Activated naive CD8-positive, alpha-beta T cell treated with anti-CD3 and anti-CD28 coated beads, Interleukin-2, amount 50 U/mL, for 24 hours (primary cell): ENCODE measurements at regions not wholly inside any gene's neighbourhood (a gene's known extent, or its start where the extent isn't known, plus 50 kb on each side); places are given as distances from the start of the nearest gene placed in this dataset.
"Not testable (repeated sequence)": the region's sequence is repeated elsewhere in the genome, so short reads cannot be mapped to it uniquely, and the experiment has no call there.

Experiments used
- ATAC-seq: fragments of 150-1000 bp; cut with Tn5 transposase; one replicate; pipeline ENCODE4 v1.10.0; 2021
- DNase-seq: peaks from one replicate; pipeline ENCODE4 v3.0.0; 2021
- H3K27ac Mint-ChIP-seq: one replicate; pipeline ENCODE4 v1.8.0; 2021; ENCODE audit warnings: mild to moderate bottlenecking, mixed read lengths
- H3K27me3 Mint-ChIP-seq: one replicate; pipeline ENCODE4 v1.8.0; 2021; ENCODE audit warnings: mixed read lengths
- H3K36me3 Mint-ChIP-seq: one replicate; pipeline ENCODE4 v1.8.0; 2021; ENCODE audit warnings: low read depth, mixed read lengths
- H3K4me1 Mint-ChIP-seq: one replicate; pipeline ENCODE4 v1.8.0; 2021; ENCODE audit warnings: mixed read lengths
- H3K4me3 Mint-ChIP-seq: one replicate; pipeline ENCODE4 v1.8.0; 2021; ENCODE audit warnings: mild to moderate bottlenecking, moderate library complexity, mixed read lengths
- H3K9me3 Mint-ChIP-seq: one replicate; pipeline ENCODE4 v1.8.0; 2021; ENCODE audit warnings: mixed read lengths

- DNase-seq (no peak), ATAC-seq (no peak)
- no peaks in the 10 kb centered on the region for H3K27me3 Mint-ChIP-seq
- peaks cover 2% of the 10 kb centered on the region for H3K9me3 Mint-ChIP-seq
- H3K36me3 Mint-ChIP-seq = no peaks in the 10 kb centered on the region
- peaks cover 17% of the 10 kb centered on the region for H3K4me1 Mint-ChIP-seq
- H3K4me3 Mint-ChIP-seq = no peak overlapping the region
- H3K27ac Mint-ChIP-seq = no peak overlapping the region
These were observed 151.9 kb upstream of the ATF7IP start for GRCh38 chr12:14213542-14213941.

- no peak overlapping the region for H3K27ac Mint-ChIP-seq
These were observed 151.0 kb upstream of the ATF7IP start for GRCh38 chr12:14214495-14214894.

GRCh38 chr12:14215949-14216348 is 149.5 kb upstream of the ATF7IP start:
- H3K9me3 Mint-ChIP-seq, ATAC-seq, H3K36me3 Mint-ChIP-seq, H3K4me3 Mint-ChIP-seq, DNase-seq, H3K27me3 Mint-ChIP-seq: not testable (repeated sequence)
- peaks cover 26% of the 10 kb centered on the region for H3K4me1 Mint-ChIP-seq
- peak overlapping the region; percentile 87 for H3K27ac Mint-ChIP-seq

More at GRCh38 chr12:14214495-14214894, 151.0 kb upstream of the ATF7IP start:
- H3K4me3 Mint-ChIP-seq = no peak overlapping the region
- no peak for DNase-seq
- H3K4me1 Mint-ChIP-seq = peaks cover 17% of the 10 kb centered on the region
- peaks cover 6% of the 10 kb centered on the region for H3K9me3 Mint-ChIP-seq
- H3K36me3 Mint-ChIP-seq = no peaks in the 10 kb centered on the region
- no peak for ATAC-seq
- no peaks in the 10 kb centered on the region for H3K27me3 Mint-ChIP-seq

- Mint-ChIP-seq H3K27me3 (no peaks in the 10 kb centered on the region), H3K4me3 (peak overlapping the region; percentile 63), H3K4me1 (peaks cover 33% of the 10 kb centered on the region), H3K27ac (peak overlapping the region; percentile 87), H3K36me3 (peaks cover 14% of the 10 kb centered on the region), H3K9me3 (peaks cover 16% of the 10 kb centered on the region)
- peak; percentile 42 for ATAC-seq
- DNase-seq = no peak
These were observed 148.8 kb upstream of the ATF7IP start for GRCh38 chr12:14216405-14217294.

- H3K27me3 Mint-ChIP-seq = no peaks in the 10 kb centered on the region
These were observed 146.3 kb upstream of the ATF7IP start for GRCh38 chr12:14219156-14219555.

GRCh38 chr12:14219670-14220069 is 145.8 kb upstream of the ATF7IP start:
- H3K9me3 Mint-ChIP-seq = peaks cover 16% of the 10 kb centered on the region
- DNase-seq, ATAC-seq, H3K27ac Mint-ChIP-seq, H3K27me3 Mint-ChIP-seq, H3K4me3 Mint-ChIP-seq: not testable (repeated sequence)
- peaks cover 33% of the 10 kb centered on the region for H3K4me1 Mint-ChIP-seq
- peaks cover 14% of the 10 kb centered on the region for H3K36me3 Mint-ChIP-seq

More at GRCh38 chr12:14219156-14219555, 146.3 kb upstream of the ATF7IP start:
- DNase-seq = no peak
- peaks cover 33% of the 10 kb centered on the region for H3K4me1 Mint-ChIP-seq
- H3K27ac Mint-ChIP-seq = no peak overlapping the region
- peaks cover 16% of the 10 kb centered on the region for H3K9me3 Mint-ChIP-seq
- peaks cover 14% of the 10 kb centered on the region for H3K36me3 Mint-ChIP-seq
- no peak for ATAC-seq
- H3K4me3 Mint-ChIP-seq = no peak overlapping the region

GRCh38 chr12:14225064-14225463 is 140.4 kb upstream of the ATF7IP start:
- peaks cover 13% of the 10 kb centered on the region for H3K9me3 Mint-ChIP-seq
- no peak for ATAC-seq
- no peak overlapping the region for H3K27ac Mint-ChIP-seq

GRCh38 chr12:14235176-14235575 is 130.3 kb upstream of the ATF7IP start:
- peaks cover 20% of the 10 kb centered on the region for H3K4me1 Mint-ChIP-seq
- H3K4me3 Mint-ChIP-seq, H3K27ac Mint-ChIP-seq, ATAC-seq, H3K27me3 Mint-ChIP-seq, DNase-seq: not testable (repeated sequence)
- peaks cover 13% of the 10 kb centered on the region for H3K36me3 Mint-ChIP-seq
- H3K9me3 Mint-ChIP-seq = peaks cover 22% of the 10 kb centered on the region

More at GRCh38 chr12:14225064-14225463, 140.4 kb upstream of the ATF7IP start:
- peaks cover 16% of the 10 kb centered on the region for H3K4me1 Mint-ChIP-seq
- H3K36me3 Mint-ChIP-seq = peaks cover 13% of the 10 kb centered on the region
- no peak overlapping the region for H3K4me3 Mint-ChIP-seq
- no peak for DNase-seq
- H3K27me3 Mint-ChIP-seq = no peaks in the 10 kb centered on the region

- not testable (repeated sequence) for H3K36me3 Mint-ChIP-seq, H3K27ac Mint-ChIP-seq, H3K4me3 Mint-ChIP-seq, H3K27me3 Mint-ChIP-seq, ATAC-seq, DNase-seq
- Mint-ChIP-seq H3K9me3 (peaks cover 12% of the 10 kb centered on the region), H3K4me1 (peaks cover 29% of the 10 kb centered on the region)
These were observed 128.8 kb upstream of the ATF7IP start for GRCh38 chr12:14236641-14237040.

GRCh38 chr12:14238221-14238792 is 127.2 kb upstream of the ATF7IP start:
- ATAC-seq = no peak
- Mint-ChIP-seq H3K27me3 (no peaks in the 10 kb centered on the region), H3K4me3 (no peak overlapping the region), H3K36me3 (peaks cover 4% of the 10 kb centered on the region), H3K4me1 (peaks cover 29% of the 10 kb centered on the region), H3K9me3 (peaks cover 3% of the 10 kb centered on the region), H3K27ac (no peak overlapping the region)
- no peak for DNase-seq

GRCh38 chr12:14239350-14239934 is 126.0 kb upstream of the ATF7IP start:
- DNase-seq (peak; percentile 51), ATAC-seq (peak; percentile 93)
- Mint-ChIP-seq H3K36me3 (peaks cover 8% of the 10 kb centered on the region), H3K9me3 (peaks cover 9% of the 10 kb centered on the region), H3K4me3 (peak overlapping the region; percentile 66), H3K27ac (peak overlapping the region; percentile 90), H3K4me1 (peaks cover 34% of the 10 kb centered on the region), H3K27me3 (no peaks in the 10 kb centered on the region)

GRCh38 chr12:14239935-14240872 is 125.3 kb upstream of the ATF7IP start:
- no peaks in the 10 kb centered on the region for H3K27me3 Mint-ChIP-seq
- peaks cover 8% of the 10 kb centered on the region for H3K36me3 Mint-ChIP-seq
- peaks cover 38% of the 10 kb centered on the region for H3K4me1 Mint-ChIP-seq
- ATAC-seq (peak; percentile 38), DNase-seq (no peak)
- peaks cover 9% of the 10 kb centered on the region for H3K9me3 Mint-ChIP-seq
- H3K27ac Mint-ChIP-seq = peak overlapping the region; percentile 90
- H3K4me3 Mint-ChIP-seq = peak overlapping the region; percentile 66

- DNase-seq = no peak
- Mint-ChIP-seq H3K36me3 (peaks cover 8% of the 10 kb centered on the region), H3K27ac (peak overlapping the region; percentile 90), H3K9me3 (peaks cover 9% of the 10 kb centered on the region), H3K4me3 (no peak overlapping the region), H3K27me3 (no peaks in the 10 kb centered on the region), H3K4me1 (peaks cover 38% of the 10 kb centered on the region)
- no peak for ATAC-seq
These were observed 124.6 kb upstream of the ATF7IP start for GRCh38 chr12:14240873-14241220.

- H3K4me1 Mint-ChIP-seq = peaks cover 38% of the 10 kb centered on the region
- not testable (repeated sequence) for H3K27ac Mint-ChIP-seq, H3K4me3 Mint-ChIP-seq, H3K9me3 Mint-ChIP-seq, ATAC-seq, H3K36me3 Mint-ChIP-seq, DNase-seq, H3K27me3 Mint-ChIP-seq
These were observed 122.7 kb upstream of the ATF7IP start for GRCh38 chr12:14242825-14243224.
